MV-4-11 (cell line): ENCODE measurements at regions not wholly inside any gene's neighbourhood (a gene's known extent, or its start where the extent isn't known, plus 50 kb on each side); places are given as distances from the start of the nearest gene placed in this dataset.
A peak's percentile ranks its signal among the peaks of the same experiment; 100 is the strongest.

Source experiments
- DNase-seq: peaks from one replicate; lab custom pipeline; 2025; lab: John Stamatoyannopoulos, UW

DNA sequence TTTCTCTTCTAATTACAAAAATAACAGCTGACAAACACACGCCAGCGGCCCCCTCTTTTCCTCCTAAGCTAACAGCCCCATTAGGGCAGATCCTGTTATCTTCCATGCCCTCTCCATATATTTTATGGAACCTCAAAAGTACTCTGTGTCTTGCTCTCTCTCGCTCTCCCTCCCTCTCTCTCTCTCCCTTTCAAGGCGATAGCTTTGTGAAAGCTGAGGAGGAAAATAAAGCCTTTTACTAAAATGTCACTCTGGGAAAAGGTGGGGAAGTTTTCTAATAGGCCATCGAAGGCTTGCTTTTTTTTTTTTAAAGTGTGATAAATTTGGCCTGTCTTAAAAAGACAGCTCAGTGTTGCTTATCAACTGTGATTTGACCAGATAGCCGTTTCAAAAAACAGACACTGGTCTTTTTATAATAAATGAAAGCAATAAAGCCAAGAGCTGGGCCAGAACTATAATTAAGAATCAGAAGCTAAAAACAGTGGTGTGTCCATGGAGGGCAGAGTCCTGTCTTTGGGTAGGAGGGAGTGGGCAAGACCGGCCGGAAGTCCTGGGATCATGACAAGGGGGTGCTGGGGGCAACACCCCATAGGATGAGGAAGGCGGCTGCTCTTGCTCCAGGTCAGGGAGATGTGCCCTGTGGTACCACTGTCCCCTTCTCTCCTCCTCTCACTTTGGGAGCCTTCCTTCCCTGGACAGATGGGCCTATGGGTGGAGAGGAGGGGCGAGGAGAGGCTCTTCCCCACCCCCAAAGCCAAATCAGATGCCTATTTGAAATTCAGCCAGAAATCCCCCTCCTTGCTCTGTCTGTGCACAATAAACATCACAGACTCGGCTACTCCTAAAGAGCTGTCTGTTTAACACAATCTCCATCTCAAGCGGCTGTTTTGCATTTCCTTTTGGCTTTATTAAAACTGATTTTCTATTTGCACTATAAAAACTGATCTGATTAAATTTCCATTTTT lies 267.2 kb downstream of the BUD13 start:
- DNase-seq: no peak

- DNase-seq: no peak
Observed at GRCh38 chr11:116504541-116505297, 268.1 kb downstream of the BUD13 start.

DNA sequence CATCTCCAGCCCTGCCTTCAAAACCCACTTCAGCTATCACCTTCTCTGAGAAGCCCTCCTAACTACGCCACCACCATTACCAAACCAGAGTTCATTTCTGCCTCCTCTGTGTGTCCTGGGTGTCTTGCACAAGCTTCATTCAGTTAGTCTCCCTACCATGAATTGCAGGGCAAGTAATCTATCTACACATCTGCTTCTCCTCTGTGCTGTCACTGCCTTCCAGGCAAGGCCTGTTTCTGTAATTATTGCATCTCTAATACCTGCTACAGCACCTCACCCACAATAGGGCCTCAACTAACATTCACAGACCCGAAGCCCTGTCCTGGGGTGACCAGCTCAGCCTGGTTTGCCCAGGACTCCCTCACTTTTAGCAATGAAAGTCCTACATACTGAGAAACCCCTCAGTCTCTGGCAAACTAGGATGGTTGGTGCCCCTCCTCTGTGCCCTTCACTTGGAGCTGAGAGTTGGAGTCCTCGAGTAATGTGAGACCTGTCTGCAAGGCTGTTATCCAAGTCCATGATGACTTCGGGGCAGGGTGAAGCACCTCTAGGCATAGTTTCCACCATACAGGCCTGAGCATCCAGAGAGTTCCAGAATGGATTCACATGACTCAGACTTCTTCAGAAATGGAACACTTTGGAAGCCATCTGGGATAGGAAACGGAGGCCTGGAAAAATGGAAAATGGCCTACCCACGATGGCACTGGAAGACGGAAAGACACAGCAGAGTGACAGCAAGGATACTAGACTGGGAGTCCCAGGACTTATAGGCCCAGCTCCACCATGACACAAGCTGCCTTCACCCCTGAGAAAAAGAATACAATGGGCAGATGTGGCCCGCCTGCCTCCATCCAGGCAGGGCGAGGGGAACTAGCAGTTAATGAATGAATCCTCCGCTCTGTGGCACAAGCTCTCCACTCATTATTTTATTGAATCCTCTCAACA lies 269.3 kb downstream of the BUD13 start:
- DNase-seq: no peak

DNA sequence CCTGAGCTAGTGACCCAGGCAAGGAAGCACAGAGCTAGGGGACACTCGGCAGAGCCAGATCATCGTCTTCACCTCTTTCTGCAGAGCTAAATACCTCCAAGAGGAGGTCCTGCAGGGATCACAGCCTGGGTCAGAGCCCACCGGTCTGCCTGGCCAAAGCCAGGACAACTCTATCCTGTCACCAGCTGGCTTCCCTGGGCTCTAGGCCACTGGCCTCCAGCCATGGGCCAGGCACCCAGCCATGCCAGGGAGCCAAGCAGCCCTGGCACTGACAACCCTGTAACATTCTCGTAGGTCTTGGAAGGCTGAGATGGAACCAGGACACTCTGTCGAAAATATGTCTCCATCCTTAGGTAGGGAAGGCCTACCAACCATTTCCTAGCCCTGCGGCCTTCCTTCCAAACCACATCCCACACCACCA lies 270.1 kb downstream of the BUD13 start:
- DNase-seq: no peak

DNA sequence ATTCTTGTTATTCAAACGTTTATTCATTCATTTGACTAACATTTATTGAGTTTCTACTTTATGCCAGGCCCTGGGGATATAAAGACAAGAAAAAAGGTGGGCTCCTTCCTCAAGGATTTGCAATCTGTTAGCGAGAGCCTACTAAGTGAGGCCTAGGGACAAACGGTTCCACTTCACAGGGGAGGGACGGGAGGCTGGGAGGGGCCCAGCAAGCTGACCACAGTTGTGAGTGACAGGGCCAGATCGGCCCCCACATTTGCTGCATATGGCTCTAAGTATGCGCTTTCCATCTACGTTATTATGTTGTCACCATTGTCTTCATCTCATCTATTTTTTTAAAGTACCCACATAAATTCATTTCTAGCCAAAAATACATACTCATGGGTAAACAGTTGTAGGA lies 271.1 kb downstream of the BUD13 start:
- DNase-seq: no peak

DNA sequence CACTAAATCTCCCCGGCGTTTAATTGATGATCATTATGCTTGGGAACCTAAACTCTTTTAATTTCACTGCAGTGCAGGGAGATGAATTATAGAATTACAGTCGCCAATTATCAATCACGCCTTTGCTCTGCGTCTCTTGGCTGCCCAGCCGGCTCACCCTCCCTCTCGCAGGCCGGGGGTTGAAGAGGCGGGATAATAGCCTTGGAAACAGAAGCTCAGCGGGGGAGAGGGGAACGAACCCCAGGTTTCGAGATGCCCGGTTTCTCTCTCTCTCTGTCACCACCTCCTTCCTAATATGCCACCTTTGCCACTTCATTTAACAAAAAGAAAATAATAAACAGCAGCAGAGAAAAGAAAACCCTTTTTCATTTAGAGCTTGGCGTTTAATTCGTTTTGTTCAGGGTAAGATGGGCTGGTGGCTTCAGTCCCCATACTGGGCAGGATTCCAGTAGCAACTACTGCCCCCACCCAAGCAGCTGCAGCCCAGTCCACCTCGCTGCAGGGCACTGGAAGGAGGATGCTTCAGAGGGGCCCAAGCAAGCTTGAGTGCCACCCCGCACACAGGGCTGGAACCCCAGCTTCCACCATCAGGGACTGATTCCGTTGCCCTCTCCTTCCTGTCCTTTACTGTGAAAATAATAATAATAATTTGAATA lies 271.7 kb downstream of the BUD13 start:
- DNase-seq: no peak

GRCh38 chr11:116500026-116500946 lies 272.5 kb downstream of the BUD13 start:
- no peak for DNase-seq

- DNase-seq: peak; percentile 59
Observed at GRCh38 chr11:116499396-116500003, 273.3 kb downstream of the BUD13 start.

DNA sequence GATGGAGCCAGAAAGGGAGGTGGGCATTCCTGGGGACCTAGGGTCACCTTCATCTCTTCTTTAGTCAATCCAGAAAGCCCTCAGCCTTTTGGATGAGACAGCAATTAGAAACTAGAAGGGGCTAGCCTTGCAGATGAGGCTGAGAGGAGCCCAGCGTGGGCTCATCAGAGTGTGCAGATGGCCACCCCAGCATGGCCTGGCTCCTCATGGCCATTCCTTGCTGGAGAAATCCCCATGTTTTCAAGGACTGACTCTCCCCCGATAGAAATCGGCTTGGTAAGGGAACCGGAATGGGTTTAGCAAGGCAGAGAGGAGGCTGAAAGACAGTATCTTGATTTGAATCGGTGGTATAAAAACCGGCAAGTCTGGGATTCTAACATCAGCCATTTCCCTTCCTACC lies 274.6 kb downstream of the BUD13 start:
- DNase-seq: no peak

DNA sequence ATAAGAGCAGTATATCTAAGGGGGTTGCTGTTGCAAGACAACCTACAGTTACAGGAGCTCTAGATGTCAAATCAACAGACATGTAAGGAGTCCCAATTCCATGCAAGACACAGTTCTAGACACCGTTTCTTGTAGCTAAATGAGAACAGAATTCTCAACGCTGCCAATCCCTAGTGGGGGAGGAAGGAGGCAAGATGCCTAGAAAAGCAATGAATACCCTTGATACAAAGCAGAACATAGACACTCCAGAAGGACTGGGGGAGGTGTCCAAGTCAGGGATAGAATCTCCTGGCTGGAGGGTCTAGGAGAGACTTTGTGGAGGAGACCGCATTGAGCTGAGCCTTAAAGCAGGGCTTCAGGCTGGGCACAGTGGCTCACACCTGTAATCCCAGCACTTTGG lies 280.2 kb downstream of the BUD13 start:
- no peak for DNase-seq

DNA sequence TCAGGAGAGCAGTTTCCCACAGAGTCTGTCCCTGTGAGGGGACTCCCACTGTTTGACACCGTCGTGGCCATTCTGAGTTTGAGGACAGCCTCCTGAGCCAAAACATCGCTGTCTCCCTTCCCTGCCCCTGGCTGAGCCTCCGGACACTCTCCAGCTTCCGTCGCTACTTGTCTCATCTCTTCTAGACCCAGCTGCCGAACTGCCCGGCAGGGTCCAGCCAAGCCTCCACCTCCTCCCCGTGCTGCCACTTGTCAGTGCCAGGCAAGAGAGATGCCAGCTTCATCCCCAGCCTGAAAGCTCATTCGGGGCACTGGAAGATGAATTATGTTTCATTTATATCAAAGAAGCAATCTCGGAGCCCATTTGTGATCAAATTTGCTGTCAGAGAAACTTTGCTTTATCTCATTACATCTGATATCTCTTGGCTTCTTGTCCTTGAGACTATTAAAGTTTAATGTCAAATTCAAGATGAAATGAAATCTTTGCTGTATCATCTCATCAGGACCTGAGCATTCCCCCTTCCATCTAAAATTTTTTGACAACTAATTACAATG lies 283.9 kb downstream of the BUD13 start:
- DNase-seq: no peak

GRCh38 chr11:116485425-116485824 lies 287.4 kb downstream of the BUD13 start:
- DNase-seq: no peak

- no peak for DNase-seq
Observed at GRCh38 chr11:116482716-116483115, 290.1 kb downstream of the BUD13 start.

DNA sequence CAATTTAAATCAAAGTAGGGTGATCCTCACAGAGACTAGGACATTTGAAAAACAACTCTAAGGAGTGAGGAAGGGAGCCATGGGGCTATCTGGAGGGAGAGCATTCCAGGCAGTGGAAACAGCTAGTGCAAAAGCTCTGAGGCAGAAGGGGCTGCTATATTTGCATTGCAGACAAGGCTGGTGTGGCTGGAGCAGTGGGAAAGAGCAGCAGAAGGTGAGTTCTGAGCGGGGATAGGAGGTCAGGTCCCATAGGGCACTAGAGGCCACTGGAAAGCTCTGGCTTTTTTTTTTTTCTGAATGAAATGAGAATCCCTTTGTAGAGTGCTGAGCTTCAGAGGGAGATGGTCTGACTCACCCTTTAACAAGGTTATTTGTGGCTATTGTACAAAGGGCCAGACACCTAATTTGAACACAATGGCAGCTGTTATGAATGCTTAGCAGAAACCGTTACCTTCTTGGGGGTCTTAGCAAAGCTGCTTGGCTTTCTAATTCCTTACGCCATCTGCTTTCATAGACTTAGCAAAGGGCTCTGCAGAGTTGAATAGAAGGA lies 291.6 kb downstream of the BUD13 start:
- no peak for DNase-seq

DNA sequence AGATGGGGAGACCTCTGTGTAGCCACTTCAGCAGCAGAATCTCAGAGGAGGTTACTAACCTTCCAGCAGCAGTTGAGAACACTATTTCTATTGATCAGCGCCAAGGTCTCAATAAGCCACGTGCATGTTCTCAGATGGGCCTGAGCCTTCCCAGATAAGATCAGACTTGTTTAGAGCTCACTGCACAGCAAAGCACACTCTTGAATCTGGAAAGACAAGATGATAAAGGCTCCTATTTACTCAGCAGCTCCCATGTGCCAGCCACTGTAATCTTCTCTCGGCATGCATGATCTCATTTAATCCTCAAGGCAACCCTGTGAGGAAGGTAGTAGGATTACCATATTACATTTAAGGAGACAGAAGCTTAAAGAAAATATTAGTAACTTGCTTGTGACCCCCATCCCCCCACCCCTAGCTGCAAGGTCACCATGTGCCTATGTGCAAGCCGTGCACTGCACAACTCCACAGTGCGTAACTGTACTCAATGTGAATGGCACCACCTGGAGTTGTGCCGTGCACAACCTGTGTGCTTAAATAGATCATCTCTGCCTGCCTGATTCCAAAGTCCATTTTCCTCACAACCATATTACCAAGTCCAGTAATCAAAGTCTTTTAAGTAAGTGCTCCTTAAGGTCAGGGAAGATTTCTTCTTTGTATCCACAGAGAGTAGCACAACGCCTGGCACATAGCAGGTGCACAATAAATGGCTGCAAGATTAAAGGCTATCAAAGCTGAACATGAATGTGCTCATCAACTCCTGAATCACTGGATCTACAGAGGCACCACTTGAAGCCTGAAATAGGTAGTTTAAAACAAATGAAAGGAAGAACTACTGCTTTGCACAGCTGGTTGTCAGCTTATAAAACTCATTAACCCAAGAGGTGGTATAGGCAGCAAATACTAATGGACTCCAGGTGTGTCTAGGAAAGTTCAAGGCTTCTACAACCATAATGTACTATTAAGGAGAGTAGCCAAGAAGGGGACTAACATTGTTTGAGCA lies 293.8 kb downstream of the BUD13 start:
- DNase-seq: no peak

GRCh38 chr11:116478205-116478604 lies 294.6 kb downstream of the BUD13 start:
- no peak for DNase-seq

- DNase-seq: no peak
Observed at GRCh38 chr11:116473790-116474346, 298.9 kb downstream of the BUD13 start.
